ENCODE measurements at regions not wholly inside any gene's neighbourhood (a gene's known extent, or its start where the extent isn't known, plus 50 kb on each side); places are given as distances from the start of the nearest gene placed in this dataset.

DNA sequence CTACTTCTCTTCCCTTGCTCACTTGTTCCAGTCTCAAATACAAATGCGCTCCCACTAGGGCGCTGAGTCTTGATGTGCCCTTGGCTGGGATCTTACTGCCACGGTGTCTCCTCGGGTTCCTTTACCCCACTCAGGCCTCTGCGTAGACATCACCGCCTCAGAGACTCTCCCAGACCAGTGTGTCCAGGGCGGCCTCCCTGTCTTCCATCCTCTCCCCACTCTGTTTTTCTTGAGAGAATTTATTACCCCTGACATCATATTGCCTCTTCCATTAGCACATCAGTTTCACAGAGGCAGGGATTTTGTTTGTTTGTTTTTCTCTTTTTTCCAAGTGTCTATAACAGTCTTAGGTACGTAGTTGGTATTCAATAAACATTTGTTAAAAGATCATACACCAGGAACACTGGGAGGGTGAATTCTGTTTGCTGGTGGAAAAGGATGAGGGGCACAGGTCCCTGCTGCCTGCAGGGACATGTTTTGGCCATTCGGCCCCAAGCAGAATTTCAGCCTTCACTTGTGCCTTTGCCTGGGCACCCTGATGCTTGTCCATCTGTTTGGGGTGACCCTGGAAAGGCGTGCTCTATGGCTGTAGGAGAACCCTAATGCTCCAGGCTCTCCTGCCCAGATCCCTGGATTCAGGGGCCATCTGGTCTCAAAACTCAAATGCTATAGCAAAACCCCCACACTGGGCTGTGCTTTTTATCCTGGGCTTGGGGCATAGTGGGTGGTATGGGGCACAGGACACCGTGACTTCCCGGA lies 55.0 kb downstream of the RPL37A start:
- DNase-seq = no peak

DNA sequence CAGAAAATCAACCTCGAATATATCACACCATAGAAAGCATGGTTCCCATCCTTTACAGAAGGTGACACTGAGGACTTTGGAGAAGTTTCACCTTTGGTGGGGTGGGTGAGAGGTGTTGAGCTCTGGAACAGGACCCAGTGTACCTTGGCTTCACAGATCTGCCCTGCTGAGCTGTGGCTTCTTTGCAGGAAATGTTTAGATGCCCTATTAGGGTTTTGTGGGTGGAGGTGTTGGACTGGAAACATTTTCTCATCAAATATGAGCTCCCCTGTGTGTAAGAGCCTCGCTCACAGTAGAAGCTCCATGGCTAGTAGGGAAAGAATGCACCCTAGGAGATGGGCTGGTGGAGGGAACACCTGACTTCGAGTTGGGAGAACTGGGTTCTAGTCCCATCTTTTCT lies 55.6 kb downstream of the RPL37A start:
- no peak for DNase-seq

DNA sequence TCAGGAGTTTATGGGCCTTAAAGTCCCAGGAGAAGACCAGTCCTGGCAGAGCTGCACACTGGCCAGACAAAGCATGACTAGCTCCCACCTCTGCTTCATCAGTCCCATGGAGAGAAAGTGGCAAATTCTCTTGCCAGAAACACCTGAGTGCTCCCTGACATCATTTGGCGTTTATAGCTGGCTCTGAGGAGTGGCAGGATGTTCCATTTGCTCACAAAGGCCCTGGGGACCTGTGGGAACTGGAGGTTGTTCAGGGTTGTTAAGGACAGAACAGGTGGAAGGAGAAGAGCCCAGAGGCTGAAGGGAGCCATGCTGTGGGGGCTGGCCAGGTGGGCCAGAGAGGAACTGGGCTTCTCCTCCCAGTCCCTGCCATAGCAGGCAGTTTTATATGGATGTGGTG lies 56.1 kb downstream of the RPL37A start:
- no peak for DNase-seq

DNA sequence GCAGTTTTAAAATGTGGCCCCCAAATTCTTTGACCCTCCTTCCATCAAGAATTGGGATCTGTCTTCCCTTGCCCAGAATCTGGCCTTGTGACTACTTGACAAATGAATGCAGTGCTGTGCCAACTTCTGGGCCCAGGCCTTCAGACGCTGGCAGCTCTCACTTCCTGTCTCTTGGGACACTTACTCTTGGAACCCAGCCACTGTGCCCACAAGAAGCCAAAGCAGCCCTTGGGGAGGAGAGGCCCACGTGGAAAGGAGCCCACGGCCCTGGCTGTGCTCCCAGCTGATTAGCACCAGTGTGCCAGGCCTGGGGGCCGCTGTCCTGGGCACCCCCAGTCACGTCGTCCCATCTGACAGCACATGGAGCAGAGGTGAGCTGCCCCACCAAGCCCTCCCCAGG lies 56.6 kb downstream of the RPL37A start:
- no peak for DNase-seq

DNA sequence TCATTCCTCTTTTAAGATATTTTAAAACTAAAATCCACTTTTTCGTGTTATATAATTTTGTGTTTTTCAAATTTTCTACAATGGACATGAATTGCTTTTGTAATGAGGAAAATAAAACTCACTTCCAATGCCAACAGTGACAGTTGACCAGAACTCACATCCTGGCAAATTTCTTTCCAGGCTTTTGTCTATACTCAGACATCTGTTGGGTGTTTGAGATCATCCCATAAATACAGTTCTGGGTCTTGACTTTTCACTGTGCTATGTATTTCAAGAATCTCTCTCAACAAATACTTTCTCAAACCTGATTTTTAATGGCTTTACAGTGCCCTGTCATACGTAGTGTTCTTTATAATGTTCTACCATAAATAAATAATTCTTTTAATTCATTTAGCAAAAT lies 57.6 kb downstream of the RPL37A start:
- DNase-seq = no peak

DNA sequence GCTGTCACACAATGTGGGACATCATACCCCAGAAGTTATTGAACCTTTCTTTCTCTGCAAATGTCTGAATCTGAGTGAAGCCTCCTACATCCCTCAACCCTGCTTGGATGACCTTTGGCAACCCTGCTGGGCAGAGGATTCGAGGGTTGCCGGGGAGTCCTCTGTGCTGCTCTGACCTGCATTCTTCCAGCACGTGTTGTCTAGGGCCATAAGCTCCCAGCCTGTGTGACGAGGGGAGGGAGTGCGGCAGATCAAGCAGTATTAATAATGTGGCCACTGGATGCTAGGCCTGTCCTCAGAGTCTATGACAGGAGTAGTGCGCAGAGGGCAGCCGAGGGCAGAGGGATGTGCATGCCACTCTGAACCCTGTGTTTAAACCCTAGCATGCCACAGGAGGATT lies 58.8 kb downstream of the RPL37A start:
- DNase-seq = no peak

DNA sequence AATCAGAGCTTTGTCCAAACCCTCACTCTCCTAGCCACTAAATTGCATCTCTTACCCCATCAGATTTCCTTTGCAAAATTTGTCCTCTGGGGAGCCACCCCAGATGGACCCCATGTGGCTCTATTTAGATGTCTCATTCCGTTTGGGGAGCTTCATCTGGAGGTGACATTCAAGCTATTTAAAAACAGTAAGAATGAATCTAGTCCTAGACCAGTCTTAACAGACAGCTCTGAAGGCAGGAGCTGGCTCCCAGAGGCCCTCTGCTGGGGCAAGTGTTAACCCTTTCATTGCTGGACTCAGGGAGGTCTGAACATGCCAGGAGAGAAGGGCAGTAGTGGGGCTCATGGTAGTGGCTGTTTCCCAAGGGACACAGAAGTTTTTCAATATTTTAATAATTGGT lies 59.2 kb downstream of the RPL37A start:
- no peak for DNase-seq

DNA sequence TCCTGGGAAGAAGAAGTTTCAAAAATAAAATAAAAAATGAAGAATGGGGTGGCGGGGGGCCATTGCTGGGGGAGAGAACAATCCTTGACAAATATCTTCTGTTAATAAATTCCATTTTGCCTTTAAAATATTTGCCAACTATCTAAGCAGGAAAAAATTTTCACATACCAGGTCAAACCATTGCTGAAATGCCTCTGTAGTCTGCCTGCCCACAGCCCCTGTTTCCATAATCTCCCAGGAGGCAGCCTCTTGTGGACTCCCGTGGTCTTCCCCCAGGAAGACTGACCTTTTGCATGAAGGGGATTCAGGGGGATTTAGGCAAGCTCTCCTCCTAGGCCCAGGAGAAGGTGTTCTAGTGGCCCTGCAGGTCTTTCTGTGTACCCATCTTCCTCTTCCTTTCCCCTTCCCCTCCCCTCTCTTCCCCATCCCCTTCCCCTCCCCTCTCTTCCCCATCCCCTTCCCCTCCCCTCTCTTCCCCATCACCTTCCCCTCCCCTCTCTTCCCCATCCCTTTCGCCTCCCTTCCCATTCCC lies 61.0 kb downstream of the RPL37A start:
- DNase-seq = no peak

DNA sequence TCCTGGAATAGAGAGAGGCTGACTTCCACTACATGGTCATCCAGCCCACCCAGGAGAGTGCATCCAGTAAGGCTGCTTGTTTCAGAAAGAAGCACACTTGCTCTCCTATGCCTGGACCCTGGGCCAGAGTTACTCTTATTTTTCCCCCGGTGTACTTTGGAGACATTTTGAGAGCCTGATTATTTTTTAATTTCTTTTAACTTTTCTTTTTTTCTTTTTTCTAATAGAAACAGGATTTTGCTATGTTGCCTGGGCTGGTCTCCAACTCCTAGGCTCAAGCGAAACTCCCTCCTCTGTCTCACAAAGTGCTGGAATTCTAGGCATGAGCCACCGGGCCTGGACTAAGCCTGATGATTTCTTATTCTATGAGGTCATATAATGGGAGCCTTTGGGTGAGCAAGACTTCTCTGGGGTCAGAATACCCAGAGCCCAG lies 62.2 kb downstream of the RPL37A start:
- peak; percentile 74 for DNase-seq

DNA sequence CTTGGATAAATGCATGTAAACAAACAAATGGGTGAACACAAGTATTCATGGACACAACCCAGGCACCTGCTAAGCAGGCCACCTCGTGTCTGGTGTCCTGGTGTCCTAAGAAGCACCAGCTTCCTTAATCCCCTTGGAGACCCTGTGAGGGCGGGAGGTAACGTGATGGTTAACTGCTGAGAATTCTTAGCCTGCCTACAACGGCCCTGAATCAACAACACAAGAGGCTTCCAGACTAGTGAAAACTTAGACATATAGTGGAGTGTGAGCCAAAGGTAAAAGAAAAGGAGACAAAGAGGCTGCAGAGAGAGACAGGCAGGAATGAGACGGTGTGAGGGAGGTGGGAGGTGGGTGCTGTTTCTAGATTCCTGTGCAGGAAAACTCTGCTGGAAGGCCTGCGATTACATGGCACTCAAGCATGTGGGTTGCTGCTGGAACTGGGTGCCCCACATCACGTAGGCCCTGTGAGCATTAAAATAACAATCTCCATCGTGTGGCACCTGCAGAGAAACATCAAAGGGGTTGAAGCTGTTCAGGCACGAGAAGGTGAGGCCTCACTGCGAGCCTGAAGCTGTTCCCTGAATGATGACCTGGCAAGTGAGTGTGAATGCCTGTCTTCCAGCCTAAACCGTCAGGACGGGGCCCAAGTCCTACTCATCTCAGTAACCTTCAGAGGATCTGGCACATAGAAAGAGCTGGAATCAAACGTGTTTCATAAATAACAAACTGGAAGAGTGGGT lies 64.2 kb downstream of the RPL37A start:
- no peak for DNase-seq

DNA sequence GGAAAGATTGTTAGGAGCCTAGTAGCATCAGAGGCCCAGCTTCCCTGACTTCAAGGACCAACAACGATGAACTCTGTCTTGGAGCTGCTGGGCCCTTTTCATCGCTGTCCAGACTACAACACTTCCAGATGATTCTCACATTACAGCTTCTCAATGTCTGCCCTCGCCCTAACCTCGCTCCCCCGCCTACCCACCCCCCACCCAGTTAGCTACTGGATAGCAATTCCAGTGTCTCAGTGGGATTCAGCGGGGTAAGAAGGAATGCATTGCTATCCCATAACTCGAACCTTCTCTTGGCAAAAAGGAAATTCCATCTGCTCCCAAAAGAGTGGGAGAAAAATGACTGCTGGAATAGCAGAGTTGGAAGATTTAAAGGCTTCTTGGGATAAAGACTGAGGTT lies 65.0 kb downstream of the RPL37A start:
- no peak for DNase-seq

DNA sequence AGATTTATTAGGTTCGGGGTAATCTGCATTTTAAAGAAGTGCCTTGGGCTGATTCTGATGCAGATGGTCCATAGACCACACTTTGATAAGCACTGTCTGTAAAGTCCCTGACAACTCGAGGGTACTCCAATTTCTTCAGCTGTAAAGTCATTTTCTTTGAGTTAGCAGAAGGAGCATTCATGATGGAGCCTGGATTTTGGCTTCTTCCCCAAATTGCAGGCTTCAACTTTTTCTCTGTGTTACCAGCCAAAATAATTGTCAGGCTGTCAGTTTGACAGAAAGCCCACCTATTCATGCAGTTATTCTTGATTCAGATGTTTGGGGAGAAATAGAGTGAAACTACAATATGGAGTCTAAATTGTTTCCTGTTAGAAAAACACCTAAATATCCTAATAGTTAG lies 66.0 kb downstream of the RPL37A start:
- DNase-seq = no peak

DNA sequence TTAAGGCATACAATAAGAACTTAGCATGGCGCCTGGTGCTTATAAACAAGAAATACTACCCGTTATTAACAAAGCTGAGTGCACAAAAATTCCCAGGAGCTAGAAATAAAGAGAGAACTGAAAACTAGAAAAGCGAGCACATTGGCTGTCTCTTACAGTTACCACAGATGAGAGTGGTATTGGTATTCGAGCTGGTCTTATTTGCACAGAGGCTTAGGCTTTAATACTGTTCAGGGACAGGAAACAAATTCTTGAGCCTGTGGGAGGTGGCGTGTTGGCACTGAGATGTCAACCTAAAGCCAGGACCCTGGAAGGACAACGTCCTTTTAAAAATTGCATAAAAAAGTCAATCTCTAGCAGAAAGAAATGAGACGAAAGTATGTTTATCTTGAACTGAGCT lies 67.3 kb upstream of the IGFBP2 start:
- DNase-seq = no peak

DNA sequence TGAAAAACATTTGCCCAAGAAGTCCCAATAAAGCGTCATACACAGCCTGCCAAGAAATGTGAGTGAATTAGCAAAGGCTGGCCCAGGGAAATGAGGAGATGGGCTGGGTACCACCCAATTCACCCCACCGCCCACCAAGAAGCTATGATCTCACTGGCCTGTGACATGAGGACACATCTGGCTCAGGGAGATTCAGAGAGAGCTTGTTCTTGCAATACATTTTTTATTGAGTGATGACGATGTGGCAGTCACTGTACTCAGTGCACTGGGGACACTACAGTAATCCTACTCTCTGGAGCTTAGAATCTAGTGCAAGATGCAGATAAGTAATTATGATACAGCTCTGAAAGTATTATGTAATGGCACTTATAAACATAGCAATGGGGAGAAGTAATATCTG lies 64.6 kb upstream of the IGFBP2 start:
- no peak for DNase-seq

DNA sequence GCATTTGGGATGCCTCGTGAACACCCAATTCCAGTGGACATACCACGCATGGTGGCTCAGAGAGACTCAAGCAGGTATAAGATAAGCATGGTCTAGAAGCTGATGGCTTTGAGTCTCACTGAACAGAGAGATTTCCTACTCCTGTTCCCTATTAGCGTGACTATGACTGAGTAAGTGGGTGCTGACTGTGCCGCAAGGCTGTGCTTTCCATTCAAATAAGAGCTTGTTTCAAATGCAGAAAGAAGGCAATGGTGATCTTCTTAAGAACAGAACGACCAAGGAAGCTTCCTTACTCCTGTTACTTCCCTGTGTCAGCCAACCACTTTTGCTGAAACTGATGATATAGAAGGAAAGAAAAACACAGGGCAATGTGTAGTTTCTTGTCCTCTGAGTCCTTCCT lies 63.5 kb upstream of the IGFBP2 start:
- DNase-seq = no peak

DNA sequence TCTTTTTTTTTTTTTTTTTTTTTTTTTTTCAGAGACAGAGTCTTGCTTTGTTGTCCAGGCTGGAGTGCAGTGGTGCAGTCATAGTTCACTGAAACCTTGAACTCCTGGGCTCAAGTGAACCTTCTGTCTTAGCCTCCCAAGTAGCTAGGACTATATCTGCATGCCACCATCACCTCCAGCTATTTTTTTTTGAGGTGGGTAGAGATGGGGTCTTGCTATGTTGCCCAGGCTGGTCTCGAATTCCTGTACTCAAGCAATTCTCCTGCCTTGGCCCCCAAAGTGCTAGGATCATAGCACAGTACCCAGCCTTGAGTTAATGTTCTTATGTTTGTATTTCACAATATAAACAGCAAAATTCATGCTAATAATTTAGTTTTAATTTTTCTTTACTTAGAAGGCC lies 62.9 kb upstream of the IGFBP2 start:
- no peak for DNase-seq

DNA sequence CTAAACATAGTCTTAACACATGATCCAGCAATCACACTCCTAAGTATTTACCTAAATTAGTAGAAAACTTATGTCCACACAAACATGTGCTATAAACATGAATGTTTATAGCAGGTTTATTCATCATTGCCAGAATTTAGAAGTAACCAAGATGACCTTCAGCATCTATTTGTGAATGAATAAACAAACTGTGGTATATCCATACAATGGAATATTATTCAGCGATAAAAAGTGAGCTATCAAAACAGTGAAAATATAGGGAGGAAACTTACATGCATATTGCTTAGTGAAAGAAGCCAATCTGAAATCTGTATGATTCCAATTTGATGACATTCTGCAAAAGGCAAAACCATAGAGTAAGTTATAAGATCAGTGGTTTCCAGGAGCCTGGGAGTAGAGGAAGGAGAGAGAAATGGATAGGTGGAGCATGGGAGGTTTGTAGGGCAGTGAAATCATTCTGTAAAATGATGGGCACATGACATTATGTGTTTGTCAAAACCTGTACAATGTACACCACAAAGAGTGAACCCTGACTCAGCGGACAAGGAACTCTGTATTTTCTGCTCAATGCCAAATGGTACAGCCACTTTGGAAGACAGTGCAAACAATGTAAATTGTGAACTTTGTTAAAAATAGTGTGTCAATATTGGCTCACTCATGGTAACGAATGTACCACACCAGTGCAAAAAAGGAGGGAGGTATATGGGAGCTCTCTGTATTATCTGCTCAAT lies 61.9 kb upstream of the IGFBP2 start:
- no peak for DNase-seq

DNA sequence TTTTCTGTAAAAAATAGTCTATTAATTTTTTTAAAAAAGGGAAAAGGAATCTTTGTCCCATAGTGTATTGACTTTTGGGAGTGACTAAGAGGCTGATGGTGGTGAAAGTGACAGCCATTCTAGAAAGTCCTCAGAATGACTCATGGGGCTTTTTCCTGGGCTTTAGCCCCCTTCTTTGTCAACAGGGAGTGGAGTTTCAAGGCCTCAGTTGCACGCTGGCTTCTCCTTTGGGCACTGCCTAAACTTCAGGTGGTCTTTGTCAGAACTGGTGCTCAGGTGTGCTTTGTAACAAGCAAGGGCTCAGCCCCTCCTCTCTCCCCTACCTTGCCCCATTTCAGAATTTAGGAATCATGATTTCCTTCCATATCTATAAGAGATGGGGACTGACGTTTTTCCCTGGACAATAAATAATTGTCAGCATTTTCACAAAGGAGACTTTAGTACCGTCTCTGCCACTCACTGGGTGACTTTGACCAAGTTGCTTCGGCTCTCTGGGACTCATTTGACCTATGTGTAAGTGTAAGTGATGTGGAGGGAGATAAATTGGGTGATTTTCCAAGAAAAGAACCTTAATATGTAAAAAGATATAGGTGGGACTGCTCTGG lies 61.2 kb upstream of the IGFBP2 start:
- no peak for DNase-seq

DNA sequence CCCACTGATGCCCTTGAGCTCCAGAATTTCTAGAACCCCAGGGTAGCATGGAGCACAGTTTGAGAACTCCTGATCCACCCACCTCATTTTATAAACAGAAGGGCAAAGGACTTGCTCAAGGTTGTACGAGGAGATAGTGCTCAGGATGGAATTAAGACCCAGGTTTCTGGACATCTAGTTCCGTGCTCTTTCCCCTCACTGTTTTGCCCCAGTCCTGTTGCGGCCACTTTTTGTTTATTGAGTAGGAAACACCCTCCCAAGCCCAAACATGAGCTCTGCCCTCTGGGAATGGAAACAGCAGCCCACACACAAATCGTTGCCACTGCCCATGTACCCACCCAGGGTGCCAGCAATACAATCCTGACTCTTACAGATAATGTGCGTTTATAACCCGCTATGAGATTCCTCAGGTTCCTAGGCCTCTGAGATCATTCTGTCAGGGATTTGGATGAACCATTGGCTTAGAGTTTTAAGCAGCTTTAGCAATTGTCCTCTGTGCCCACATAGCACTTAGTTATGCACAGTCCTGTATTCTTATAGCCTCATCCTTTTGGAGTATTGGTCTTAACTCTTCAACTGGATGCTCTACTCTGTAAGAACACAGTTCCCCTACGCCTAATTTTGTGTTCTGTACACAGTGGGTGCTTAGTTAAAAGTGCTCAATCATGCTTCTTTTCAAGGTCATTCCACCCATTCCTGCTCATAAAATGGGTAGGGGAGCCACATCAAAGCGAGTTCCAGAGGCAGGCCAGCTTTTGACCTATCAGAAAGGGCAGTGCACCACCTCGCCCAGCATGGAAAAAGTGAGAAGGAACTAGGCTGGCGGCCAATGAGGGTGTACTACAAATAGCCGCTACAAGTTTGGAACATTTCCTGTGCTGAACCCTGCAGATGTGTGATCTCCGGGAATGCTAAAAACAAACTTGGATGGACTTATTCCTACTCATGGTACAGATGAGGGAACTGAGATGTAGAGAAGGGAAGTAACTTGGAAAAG lies 60.3 kb upstream of the IGFBP2 start:
- no peak for DNase-seq

DNA sequence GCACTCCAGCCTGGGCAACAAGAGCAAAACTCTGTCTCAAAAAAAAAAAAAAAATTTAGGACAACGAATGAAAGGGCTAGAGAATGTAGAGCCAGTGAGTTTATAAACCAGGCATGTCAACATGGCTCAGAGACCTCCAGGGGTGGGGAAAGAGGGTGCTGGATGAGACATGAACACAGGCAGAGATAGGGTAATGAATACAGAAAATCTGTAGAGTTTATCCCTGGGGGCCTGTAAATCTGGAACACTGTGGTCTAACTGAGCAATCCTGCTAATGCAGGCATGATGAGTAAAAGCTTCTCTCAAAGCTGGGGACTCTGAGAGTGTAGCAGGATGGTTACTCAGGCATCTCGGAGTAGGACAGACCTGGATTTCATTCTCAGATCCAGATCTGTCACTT lies 59.2 kb upstream of the IGFBP2 start:
- DNase-seq = no peak

DNA sequence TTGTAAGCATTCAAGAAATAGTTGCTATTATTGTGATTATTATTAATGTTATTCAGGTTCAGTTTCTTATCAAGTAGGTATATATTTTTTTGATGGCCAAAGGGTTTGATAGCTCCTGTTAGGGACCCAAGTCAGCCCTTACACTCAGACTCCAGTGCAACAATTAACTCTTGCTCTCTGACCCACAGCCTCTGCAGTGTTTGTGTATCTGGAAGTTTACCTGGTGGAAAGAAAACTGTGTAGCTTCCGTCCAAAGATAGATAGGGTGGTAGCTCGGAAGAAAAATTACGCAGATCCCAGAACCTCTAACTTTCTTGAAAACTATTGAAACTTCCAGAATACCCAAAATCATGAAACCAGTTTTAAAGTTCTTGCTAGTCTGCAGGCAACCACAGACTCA lies 58.6 kb upstream of the IGFBP2 start:
- no peak for DNase-seq

All from muscle of arm (tissue), 1 donor.